ENCODE measurements at regions not wholly inside any gene's neighbourhood (a gene's known extent, or its start where the extent isn't known, plus 50 kb on each side); places are given as distances from the start of the nearest gene placed in this dataset.

- Histone ChIP-seq H3K9me1 (replicated peaks; ENCODE audit: control insufficient read depth, extremely low read depth, insufficient read depth, low read length) (no peaks in the 10 kb centered on the region), H3K4me1 (ENCODE audit: control insufficient read depth, extremely low read depth, insufficient read depth, low read length) (no peaks in the 10 kb centered on the region), H3K79me2 (ENCODE audit: control insufficient read depth, insufficient read depth, low read length) (no peaks in the 10 kb centered on the region), H3K9me3 (replicated peaks; ENCODE audit: control insufficient read depth, insufficient read depth, low read length) (no peaks in the 10 kb centered on the region), H3K36me3 (ENCODE audit: control insufficient read depth in 2 of 2, extremely low read depth in 1 of 2, insufficient read depth in 2 of 2, low read length in 2 of 2) (no peaks in the 10 kb centered on the region), H3K27ac (ENCODE audit: insufficient read depth, low read depth, low read length) (no peak overlapping the region), H3K9ac (replicated peaks; ENCODE audit: extremely low read depth, insufficient read depth, low read length) (no peak overlapping the region), H3K4me3 (replicated peaks in 1 of 3; ENCODE audit: insufficient read depth in 1 of 3, low read depth in 1 of 3, low read length in 3 of 3) (no peak overlapping the region), H4K20me1 (replicated peaks; ENCODE audit: control insufficient read depth, extremely low read depth, insufficient read depth, low read length) (no peaks in the 10 kb centered on the region), H3K4me2 (ENCODE audit: insufficient read depth, low read length) (no peak overlapping the region), H3K27me3 (ENCODE audit: control insufficient read depth in 2 of 2, insufficient read depth in 2 of 2, low read length in 2 of 2) (no peaks in the 10 kb centered on the region), H2AFZ (ENCODE audit: low read depth, low read length) (no peak overlapping the region)
- DNase-seq (ENCODE audit: low read depth, low spot score): no peak
- CTCF ChIA-PET: interaction anchor here (1.6 kb wide), 1 partner anchor 56 kb away, joined by 3 read pairs; no protein-coding TSS in a partner anchor
- no peak for FAIRE-seq
- dilution Hi-C loops (cut with MboI; ENCODE audit: extremely low pct_ligation_motif_present, low sequenced_read_pairs) (no loop called here), intact Hi-C loops (cut with micrococcal nuclease) (no loop called here)
- no TSS peak for BruUV-seq (replicated peaks)
- POLR2A ChIA-PET: no interaction called here
- TF ChIP-seq MYC (IDR thresholded peaks at IDR 0.05; ENCODE audit: low read depth, low read length): no peak
- TF ChIP-seq CTCF (IDR thresholded peaks at IDR 0.05; ENCODE audit: extremely low read depth in 1 of 2, insufficient read depth in 1 of 2, low read depth in 1 of 2, low read length in 2 of 2): no peak
- TF ChIP-seq MAX (IDR thresholded peaks at IDR 0.05; ENCODE audit: insufficient read depth, insufficient read length): no peak
- TF ChIP-seq FOS (IDR thresholded peaks at IDR 0.05; ENCODE audit: borderline replicate concordance, insufficient read depth, low read length): no peak
- no peak for TF ChIP-seq GATA2 (IDR thresholded peaks at IDR 0.05; ENCODE audit: insufficient read depth, insufficient read length, low read depth, low read length)
- TF ChIP-seq POLR2A (IDR thresholded peaks at IDR 0.05; ENCODE audit: low read depth, low read length): no peak
- TF ChIP-seq JUN (IDR thresholded peaks at IDR 0.05; ENCODE audit: borderline replicate concordance, insufficient read depth, insufficient read length, low read depth): no peak
- TF ChIP-seq EZH2 (IDR thresholded peaks at IDR 0.05; ENCODE audit: borderline replicate concordance, low read depth, low read length, severe bottlenecking): no peak
- no peak for TF ChIP-seq POLR2AphosphoS5 (IDR thresholded peaks at IDR 0.05; ENCODE audit: insufficient read depth, low read depth, low read length)
Observed at GRCh38 chr10:89095701-89096391, 105.2 kb downstream of the FAS start.
